GM21390 (cell line): ENCODE measurements at regions not wholly inside any gene's neighbourhood (a gene's known extent, or its start where the extent isn't known, plus 50 kb on each side); places are given as distances from the start of the nearest gene placed in this dataset.

Experiments used
- ATAC-seq: cut with Tn5 transposase; IDR thresholded peaks from one replicate; pipeline ENCODE4 v1.9.1; 2021; ENCODE audit not compliant: unreplicated experiment

- no peak for ATAC-seq
These were observed 1049.5 kb downstream of the TBC1D22A start for GRCh38 chr22:47811971-47812370.

DNA sequence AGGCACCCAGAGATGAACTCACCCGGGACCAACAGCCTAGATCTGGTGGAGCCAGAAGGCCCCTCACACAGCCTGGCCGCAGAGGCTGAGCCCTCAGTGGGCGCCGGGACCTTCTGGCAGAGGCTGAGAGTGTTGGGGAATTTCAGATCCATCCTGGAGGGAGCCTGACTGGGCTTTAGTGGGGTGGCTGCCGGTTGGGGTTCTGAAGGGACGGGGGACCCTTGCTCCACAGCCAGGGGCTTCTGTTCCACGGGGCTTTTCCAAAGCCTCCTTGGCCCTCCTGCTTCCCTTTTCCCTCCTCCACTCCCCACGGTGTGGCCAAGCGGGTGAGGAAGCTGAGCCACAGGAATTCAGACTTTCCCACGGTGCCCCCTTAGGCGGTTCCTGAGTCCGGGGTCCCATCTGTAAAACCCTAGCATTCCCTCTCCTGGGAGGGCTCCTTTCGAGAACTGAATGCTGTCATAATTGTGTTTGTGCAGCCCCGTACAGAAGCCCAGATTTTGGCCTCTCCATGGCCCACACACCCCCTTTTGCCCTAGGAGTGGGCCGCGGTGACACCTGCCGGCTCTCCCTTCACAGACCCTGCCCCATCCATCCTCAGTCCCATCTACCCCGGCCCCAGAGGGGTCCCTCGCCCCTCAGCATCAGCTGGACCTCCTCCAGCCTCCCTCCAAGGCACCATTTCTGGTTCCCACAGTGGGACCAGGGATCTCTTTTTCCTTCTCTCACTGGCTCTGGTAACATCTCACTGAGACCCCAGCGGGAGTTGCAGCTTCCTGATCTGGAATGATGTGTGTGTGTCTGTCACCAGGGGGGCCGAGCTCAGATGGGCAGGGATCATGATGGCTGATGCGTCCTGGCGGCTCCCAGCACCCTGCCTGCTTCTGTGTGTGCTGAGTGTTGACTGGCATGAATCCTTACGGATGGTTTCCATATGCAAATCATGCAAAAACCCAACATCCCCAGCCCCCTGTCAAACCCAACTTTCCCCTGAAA, 1048.4 kb downstream of the TBC1D22A start:
- no peak for ATAC-seq

- no peak for ATAC-seq
These were observed 1046.6 kb downstream of the TBC1D22A start for GRCh38 chr22:47808886-47809620.

GRCh38 chr22:47808236-47808635, 1045.8 kb downstream of the TBC1D22A start:
- no peak for ATAC-seq

DNA sequence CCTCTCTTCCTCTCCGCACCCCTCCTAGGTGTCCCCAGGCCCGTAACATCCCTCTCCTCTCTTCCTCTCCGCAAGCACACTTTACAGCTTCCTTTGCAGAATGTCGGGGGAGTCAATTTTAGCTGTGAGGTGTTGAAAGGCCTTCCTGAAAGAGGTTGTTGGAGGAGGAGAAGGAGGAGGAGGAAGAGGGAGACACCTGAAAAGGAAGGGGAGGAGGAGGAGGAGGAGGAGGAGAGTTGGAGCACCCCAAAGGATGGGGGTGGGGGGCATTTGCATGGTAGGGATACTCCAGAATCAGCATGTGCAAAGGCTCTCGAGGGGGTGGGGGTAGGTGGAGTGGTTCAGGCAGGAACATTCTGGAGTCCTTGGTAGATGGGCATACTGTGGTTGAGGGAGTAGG, 1045.1 kb downstream of the TBC1D22A start:
- ATAC-seq, result no peak

DNA sequence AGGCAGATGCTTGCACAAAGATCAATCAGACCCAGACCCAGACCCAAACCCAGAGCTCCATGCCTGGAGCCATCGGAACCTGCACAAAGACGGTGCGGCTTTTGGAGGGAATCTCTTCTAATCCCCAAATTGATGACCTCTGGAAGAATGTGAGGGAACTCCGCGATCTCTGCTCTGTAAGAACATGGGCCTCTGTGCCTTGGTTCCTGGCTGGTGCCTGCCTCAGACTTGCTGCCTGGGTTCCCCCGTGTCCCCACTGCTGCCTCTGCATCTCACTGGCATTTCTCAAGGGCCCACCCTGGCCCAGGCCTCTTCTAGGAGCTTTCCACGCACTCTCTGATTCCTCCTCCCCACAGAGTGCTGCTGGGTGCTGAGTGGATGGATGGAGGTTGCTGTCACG, 1044.4 kb downstream of the TBC1D22A start:
- no peak for ATAC-seq

DNA sequence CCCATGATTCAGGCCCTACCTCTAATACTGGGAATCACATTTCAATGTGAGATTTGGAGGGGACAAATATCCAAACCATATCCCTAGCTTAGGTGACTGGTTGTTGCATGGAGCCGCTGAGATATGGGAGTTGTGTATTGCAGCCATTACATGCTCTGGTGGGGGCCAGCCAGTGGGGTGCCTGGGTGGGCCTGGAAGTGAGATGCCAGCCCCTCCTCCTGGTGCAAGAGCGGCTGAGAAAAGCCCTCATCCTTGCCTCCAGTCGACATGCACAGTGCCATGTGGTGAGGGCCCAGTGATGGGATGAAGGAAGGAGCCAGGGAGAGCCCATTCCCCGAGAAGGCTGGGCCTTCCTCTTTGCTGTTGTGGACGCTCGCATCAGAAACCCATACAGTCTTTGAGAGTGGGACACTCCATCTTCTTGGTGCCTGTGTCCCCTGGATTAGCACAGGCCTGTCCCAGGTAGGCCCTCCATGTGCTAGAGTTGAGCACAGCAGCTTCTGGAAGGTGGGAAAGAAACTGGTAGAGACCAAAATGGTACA, 1043.0 kb downstream of the TBC1D22A start:
- no peak for ATAC-seq

GRCh38 chr22:47804281-47804680, 1041.8 kb downstream of the TBC1D22A start:
- no peak for ATAC-seq

- no peak for ATAC-seq
These were observed 1040.0 kb downstream of the TBC1D22A start for GRCh38 chr22:47802421-47802820.

GRCh38 chr22:47801541-47802245, 1039.2 kb downstream of the TBC1D22A start:
- ATAC-seq, result no peak

DNA sequence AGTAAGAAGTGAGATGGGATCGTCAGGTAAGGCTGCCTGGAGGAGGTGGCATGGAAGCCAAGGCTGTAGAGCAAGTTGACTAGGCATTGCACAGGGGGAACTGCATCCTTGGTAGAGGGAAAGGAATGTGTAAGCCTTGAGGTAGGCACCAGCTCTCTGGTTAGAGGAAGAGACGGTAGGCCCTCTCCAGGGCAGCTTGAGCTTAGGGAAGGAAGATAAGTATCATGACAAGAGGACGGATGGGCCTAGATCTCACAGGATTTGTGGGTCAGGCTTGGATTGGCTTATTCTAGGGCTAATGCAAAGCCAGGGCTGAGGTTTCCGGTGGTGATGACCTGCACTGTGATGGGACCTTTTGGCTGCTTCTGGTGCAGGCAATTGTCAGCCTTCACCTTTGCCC, 1035.8 kb downstream of the TBC1D22A start:
- no peak for ATAC-seq

- ATAC-seq, result no peak
These were observed 1035.0 kb downstream of the TBC1D22A start for GRCh38 chr22:47797342-47797945.

GRCh38 chr22:47796128-47796908, 1033.9 kb downstream of the TBC1D22A start:
- no peak for ATAC-seq

GRCh38 chr22:47795477-47796127, 1033.2 kb downstream of the TBC1D22A start:
- ATAC-seq, result no peak

- no peak for ATAC-seq
These were observed 1032.4 kb downstream of the TBC1D22A start for GRCh38 chr22:47794851-47795250.

DNA sequence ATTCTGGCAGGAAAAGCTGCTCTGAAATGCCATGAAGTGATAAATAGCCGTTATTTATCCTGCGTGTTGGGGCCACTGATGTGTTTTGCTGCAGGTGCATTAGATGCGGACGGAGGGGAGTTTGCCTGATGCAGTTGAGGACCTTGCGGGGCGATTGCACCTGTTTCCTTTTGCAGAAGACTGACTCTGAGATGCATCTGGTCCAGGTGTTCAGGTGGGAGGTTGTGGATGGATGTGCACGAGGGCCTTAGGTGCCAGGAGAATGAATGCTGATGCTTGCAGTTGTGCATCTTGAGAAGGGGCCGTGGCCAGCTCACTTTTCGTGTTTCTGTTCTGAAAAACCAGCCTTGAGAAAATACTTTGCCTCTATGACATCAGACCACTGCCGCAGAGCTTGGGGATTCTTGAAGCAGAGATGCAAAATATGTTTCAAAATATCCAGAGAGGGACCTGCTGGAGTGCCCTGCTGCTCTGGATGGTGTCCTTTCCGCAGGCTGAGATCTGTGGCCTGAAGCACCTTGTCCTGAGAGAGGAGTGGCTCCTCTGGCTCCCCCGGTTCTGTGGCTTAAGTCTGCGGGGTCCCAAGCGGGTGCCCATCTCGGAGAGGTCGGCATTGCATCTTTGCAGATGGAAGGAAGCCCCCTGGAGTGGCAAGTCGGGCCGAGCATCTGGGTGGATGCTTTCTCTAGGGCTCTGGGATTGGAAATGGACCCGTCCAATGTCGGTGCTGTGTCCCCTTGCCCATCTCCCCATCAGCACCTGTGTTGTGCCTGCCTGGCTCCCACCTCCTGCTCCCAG, 1031.1 kb downstream of the TBC1D22A start:
- ATAC-seq, result no peak

- ATAC-seq, result no peak
These were observed 1026.7 kb downstream of the TBC1D22A start for GRCh38 chr22:47789171-47789570.

DNA sequence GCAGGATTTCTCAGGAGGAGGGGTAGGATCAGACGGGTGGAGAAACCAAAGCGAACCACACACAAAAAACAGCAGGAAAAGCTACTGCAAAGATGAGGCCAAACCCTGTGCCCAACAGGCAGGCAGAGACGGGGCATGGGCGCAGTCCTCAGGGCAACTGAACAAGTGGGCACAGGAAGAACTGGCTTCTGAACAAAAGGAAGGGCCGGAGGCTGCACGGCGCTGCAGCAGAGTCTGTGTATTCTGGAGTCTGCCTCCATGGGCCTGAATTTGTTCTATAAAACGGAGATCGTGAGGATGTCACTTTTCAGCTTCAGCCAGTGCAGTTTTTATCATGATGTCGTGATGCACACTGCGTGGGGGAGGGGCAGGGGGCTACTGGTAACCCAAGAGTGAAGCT, 1026.0 kb downstream of the TBC1D22A start:
- ATAC-seq, result no peak
